IMR-90 (cell line): ENCODE measurements at regions not wholly inside any gene's neighbourhood (a gene's known extent, or its start where the extent isn't known, plus 50 kb on each side); places are given as distances from the start of the nearest gene placed in this dataset.

ENCODE experiments used
- ATAC-seq: fragments of 200-7000 bp; cut with Tn5 transposase; 2 replicates; pipeline ENCODE4 v1.9.1; 2020; ENCODE audit warnings: low read depth, mild to moderate bottlenecking, moderate library complexity
- BruUV-seq: library from RNA; stranded (reverse); fragments of 400-500 nt; replicated peaks from 2 replicates; lab custom pipeline; 2021; lab: Mats Ljungman, UMichigan
- CTCF ChIA-PET: fragments of 300-600 bp; formaldehyde crosslinking; extraction: SDS; loops from one replicate; lab custom pipeline; 2021; ENCODE audit warnings: antibody characterized with exemption; lab: Yijun Ruan, JAX
- POLR2A ChIA-PET: fragments of 300-600 bp; sonication (Branson Sonifier 250); formaldehyde crosslinking; loops from one replicate; lab custom pipeline; 2022; ENCODE audit warnings: antibody characterized with exemption; ENCODE audit not compliant: unreplicated experiment; lab: Charles Lee
- DNase-seq: peaks from one replicate; pipeline ENCODE4 v3.0.0; 2013
- H2AFZ ChIP-seq: replicated peaks from 2 replicates; pipeline ENCODE3; 2013; ENCODE audit warnings: low read length, mild to moderate bottlenecking; ENCODE audit not compliant: poor library complexity
- H2AK5ac ChIP-seq: 2 replicates; pipeline ENCODE4 v1.6.1; 2013; ENCODE audit warnings: low read depth, low read length, inconsistent platforms
- H2AK9ac ChIP-seq: replicated peaks from 2 replicates; pipeline ENCODE3; 2013; ENCODE audit warnings: mild to moderate bottlenecking, low read depth, low read length, moderate library complexity; ENCODE audit not compliant: poor library complexity
- H2BK120ac ChIP-seq: 2 replicates; pipeline ENCODE4 v1.6.1; 2013; ENCODE audit warnings: low read depth, low read length, inconsistent platforms
- H2BK15ac ChIP-seq: 3 replicates; pipeline ENCODE4 v1.6.1; 2013; ENCODE audit warnings: low read depth, low read length, inconsistent platforms
- H2BK20ac ChIP-seq: 2 replicates; pipeline ENCODE4 v1.6.1; 2013; ENCODE audit warnings: low read depth, mild to moderate bottlenecking, inconsistent platforms, low read length, moderate library complexity
- H2BK5ac ChIP-seq: 2 replicates; pipeline ENCODE4 v1.6.1; 2013; ENCODE audit warnings: mild to moderate bottlenecking, low read depth, low read length, inconsistent platforms; ENCODE audit not compliant: poor library complexity, severe bottlenecking
- H3K14ac ChIP-seq: replicated peaks from 2 replicates; pipeline ENCODE4 v1.6.1; 2013; ENCODE audit warnings: low read depth, low read length, inconsistent platforms
- H3K18ac ChIP-seq: 2 replicates; pipeline ENCODE4 v1.6.1; 2013; ENCODE audit warnings: low read depth, low read length, control low read depth
- H3K23ac ChIP-seq: 2 replicates; pipeline ENCODE4 v1.6.1; 2013; ENCODE audit warnings: low read depth, low read length, inconsistent platforms
- H3K27ac ChIP-seq: 2 replicates; pipeline ENCODE4 v1.5.1; 2013; ENCODE audit warnings: mild to moderate bottlenecking, control low read depth, low read length; ENCODE audit not compliant: insufficient read depth
- H3K27me3 ChIP-seq: 2 replicates; pipeline ENCODE4 v1.6.1; 2013; ENCODE audit warnings: low read length; ENCODE audit not compliant: control insufficient read depth, insufficient read depth
- H3K36me3 ChIP-seq: 2 replicates; pipeline ENCODE4 v1.6.1; 2013; ENCODE audit warnings: low read length, mixed read lengths; ENCODE audit not compliant: control insufficient read depth, insufficient read depth
- H3K4ac ChIP-seq: 2 replicates; pipeline ENCODE4 v1.6.1; 2013; ENCODE audit warnings: low read depth, low read length, inconsistent platforms
- H3K4me1 ChIP-seq: 2 replicates; pipeline ENCODE4 v1.6.1; 2013; ENCODE audit warnings: low read length, mixed read lengths; ENCODE audit not compliant: control insufficient read depth, insufficient read depth
- H3K4me2 ChIP-seq: 2 replicates; pipeline ENCODE4 v1.6.1; 2013; ENCODE audit warnings: low read depth, mild to moderate bottlenecking, control low read depth, low read length, moderate library complexity
- H3K4me3 ChIP-seq: 2 replicates; pipeline ENCODE4 v1.5.1; 2013; ENCODE audit warnings: low read depth, mild to moderate bottlenecking, control low read depth, low read length, moderate library complexity; ENCODE audit not compliant: insufficient read depth
- H3K56ac ChIP-seq: 2 replicates; pipeline ENCODE4 v1.6.1; 2013; ENCODE audit warnings: low read length, inconsistent platforms; ENCODE audit not compliant: insufficient read depth; ENCODE audit errors: extremely low read depth
- H3K79me1 ChIP-seq, 2 experiments: 2 replicates each; pipeline ENCODE4 v1.6.1; 2013; ENCODE audit warnings: low read length in 2 of 2, inconsistent platforms in 1 of 2, low read depth in 1 of 2
- H3K9ac ChIP-seq: 2 replicates; pipeline ENCODE4 v1.6.1; 2013; ENCODE audit warnings: low read depth, low read length, control low read depth
- H3K9me1 ChIP-seq: 2 replicates; pipeline ENCODE4 v1.6.1; 2013; ENCODE audit warnings: low read length, inconsistent platforms; ENCODE audit not compliant: insufficient read depth
- H3K9me3 ChIP-seq: 2 replicates; pipeline ENCODE4 v1.6.1; 2013; ENCODE audit warnings: low read length; ENCODE audit not compliant: control insufficient read depth, insufficient read depth
- H4K20me1 ChIP-seq: 2 replicates; pipeline ENCODE4 v1.6.1; 2013; ENCODE audit warnings: low read length, inconsistent platforms; ENCODE audit not compliant: insufficient read depth
- H4K5ac ChIP-seq: 2 replicates; pipeline ENCODE4 v1.6.1; 2013; ENCODE audit warnings: mild to moderate bottlenecking, low read depth, low read length, control low read depth
- H4K8ac ChIP-seq, 2 experiments: 2 replicates each; pipeline ENCODE4 v1.6.1; 2013; ENCODE audit warnings: low read depth in 2 of 2, low read length in 2 of 2, control low read depth in 1 of 2, inconsistent platforms in 1 of 2
- H4K91ac ChIP-seq: 2 replicates; pipeline ENCODE4 v1.6.1; 2013; ENCODE audit warnings: low read depth, low read length, inconsistent platforms; ENCODE audit not compliant: insufficient read depth
- CEBPB ChIP-seq: IDR thresholded peaks from 2 replicates; pipeline ENCODE4 v1.6.1; 2012; ENCODE audit warnings: low read depth, low read length, improper control_type of control experiment
- CHD1 ChIP-seq: IDR thresholded peaks from 2 replicates; pipeline ENCODE4 v1.6.1; 2012; ENCODE audit warnings: low read depth, low read length, improper control_type of control experiment
- MAZ ChIP-seq: IDR thresholded peaks from 2 replicates; pipeline ENCODE4 v1.6.1; 2012; ENCODE audit warnings: low read depth, mild to moderate bottlenecking, low read length, improper control_type of control experiment, moderate library complexity, borderline replicate concordance
- MXI1 ChIP-seq: IDR thresholded peaks from 2 replicates; pipeline ENCODE4 v1.6.1; 2012; ENCODE audit warnings: low read depth, mild to moderate bottlenecking, low read length, moderate library complexity, borderline replicate concordance
- WGBS, 2 experiments: methylation state at CpG; one replicate each; pipeline versions ENCODE4 v1.1.5 to v1.1.7; 2013; ENCODE audit warnings: missing lambda C conversion rate in 2 of 2; ENCODE audit not compliant: insufficient read length in 1 of 2; ENCODE audit errors: extremely low coverage in 2 of 2; 5-methylcytosine and 5-hydroxymethylcytosine counted together
- dilution Hi-C: fragments of 300-500 bp; cut with HindIII; formaldehyde crosslinking; loops from one replicate; pipeline ENCODE4 v1.14.3; 2018; ENCODE audit warnings: low sequenced_read_pairs; ENCODE audit not compliant: unreplicated experiment
- in situ Hi-C: fragments of 300-500 bp; cut with MboI; formaldehyde crosslinking; loops from 3 replicates; pipeline ENCODE4 v1.14.3; 2019; ENCODE audit warnings: low sequenced_read_pairs, inconsistent platforms, mixed read lengths
- intact Hi-C: fragments of 100-400 bp; cut with micrococcal nuclease; formaldehyde crosslinking; loops from 2 replicates; pipeline ENCODE4 v1.10.0; 2022
- TF ChIP-seq, protein P1 (sequence below): fragments of 150-350 bp; IDR thresholded peaks from 2 replicates; pipeline ENCODE4 v1.6.1; 2016; ENCODE audit warnings: low read depth, mild to moderate bottlenecking, low read length, moderate library complexity, borderline replicate concordance

GRCh38 chr6:170459451-170459850 lies 93.7 kb downstream of the PSMB1 start:
- WGBS, 2 experiments: 9% methylated on average over 4 of the region's 6 CpGs; no CpG with 5 or more reads in 1 of the 2 experiments
- Histone ChIP-seq H3K4ac (peak overlapping the region; percentile 69), H3K14ac (peak overlapping the region; percentile 87), H3K4me1 (peaks cover 1% of the 10 kb centered on the region; the same call in 1 of the 2 replicates), H3K9me3 (no peaks in the 10 kb centered on the region), H3K23ac (0 out of 2 replicates have a peak overlapping the region, but pooled peaks have one; percentile 59), H3K27me3 (peaks cover 1% of the 10 kb centered on the region; the same call in 1 of the 2 replicates), H3K9me1 (no peaks in the 10 kb centered on the region), H2BK15ac (peak overlapping the region; percentile 56; the same call in 1 of the 3 replicates), H3K9ac (0 out of 2 replicates have a peak overlapping the region, but pooled peaks have one; percentile 28), H2AK9ac (peak overlapping the region; percentile 76), H3K79me1 (no peaks in the 10 kb centered on the region), H4K91ac (no peak overlapping the region), H3K18ac (0 out of 2 replicates have a peak overlapping the region, but pooled peaks have one; percentile 17), H4K5ac (no peak overlapping the region; the same call in 1 of the 2 replicates), H3K27ac (no peak overlapping the region), H2AFZ (peak overlapping the region; percentile 93), H4K8ac (peak overlapping the region in 1 of 2 experiments; percentile 69; a peak in 1 of 4 replicates), H2AK5ac (no peak overlapping the region), H4K20me1 (no peaks in the 10 kb centered on the region), H3K4me2 (peak overlapping the region; percentile 93), H3K4me3 (peak overlapping the region; percentile 47), H2BK5ac (no peak overlapping the region), H2BK20ac (no peak overlapping the region; the same call in 1 of the 2 replicates), H2BK120ac (peak overlapping the region; percentile 52; the same call in 1 of the 2 replicates), H3K56ac (no peak overlapping the region), H3K36me3 (no peaks in the 10 kb centered on the region)
- CTCF ChIA-PET: no interaction called here
- peak; percentile 68 for DNase-seq
- POLR2A ChIA-PET: no interaction called here
- dilution Hi-C loops (no loop called here), in situ Hi-C loops (no loop called here), intact Hi-C loops (no loop called here)
- BruUV-seq: no TSS peak
- ATAC-seq: peak; percentile 78
- TF ChIP-seq, protein P1, sequence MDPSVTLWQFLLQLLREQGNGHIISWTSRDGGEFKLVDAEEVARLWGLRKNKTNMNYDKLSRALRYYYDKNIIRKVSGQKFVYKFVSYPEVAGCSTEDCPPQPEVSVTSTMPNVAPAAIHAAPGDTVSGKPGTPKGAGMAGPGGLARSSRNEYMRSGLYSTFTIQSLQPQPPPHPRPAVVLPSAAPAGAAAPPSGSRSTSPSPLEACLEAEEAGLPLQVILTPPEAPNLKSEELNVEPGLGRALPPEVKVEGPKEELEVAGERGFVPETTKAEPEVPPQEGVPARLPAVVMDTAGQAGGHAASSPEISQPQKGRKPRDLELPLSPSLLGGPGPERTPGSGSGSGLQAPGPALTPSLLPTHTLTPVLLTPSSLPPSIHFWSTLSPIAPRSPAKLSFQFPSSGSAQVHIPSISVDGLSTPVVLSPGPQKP: no peak
- TF ChIP-seq CEBPB (no peak), MAZ (no peak), MXI1 (peak; percentile 53; the same call in 1 of the 2 replicates), CHD1 (no peak)
